ENCODE measurements at regions not wholly inside any gene's neighbourhood (a gene's known extent, or its start where the extent isn't known, plus 50 kb on each side); places are given as distances from the start of the nearest gene placed in this dataset.

GRCh38 chr13:61664801-61665705 lies 249.4 kb upstream of the PCDH20 start (continued):
- no peak for TF ChIP-seq ZNF513 (CRISPR knock-in tag; conservative IDR thresholded peaks at IDR 0.05)
- TF ChIP-seq GATAD1 (CRISPR knock-in tag; IDR thresholded peaks at IDR 0.05): peak; percentile 75
- TF ChIP-seq ZNF431 (CRISPR knock-in tag; IDR thresholded peaks at IDR 0.05; ENCODE audit: borderline replicate concordance, low read depth): peak; percentile 92
- peak; percentile 57; the same call in 1 of the 2 replicates for TF ChIP-seq NR2C2 (CRISPR knock-in tag; IDR thresholded peaks at IDR 0.05; ENCODE audit: borderline replicate concordance)
- peak; percentile 58 for TF ChIP-seq ZNF414 (CRISPR knock-in tag; IDR thresholded peaks at IDR 0.05)
- no peak for TF ChIP-seq SRSF9 (IDR thresholded peaks at IDR 0.05; ENCODE audit: borderline replicate concordance, insufficient read depth, low read depth, low read length, poor library complexity, severe bottlenecking)
- TF ChIP-seq POGZ (CRISPR knock-in tag; IDR thresholded peaks at IDR 0.05): peak; percentile 91
- TF ChIP-seq ZNF629 (CRISPR knock-in tag; conservative IDR thresholded peaks at IDR 0.05): peak; percentile 48
- TF ChIP-seq RNF219 (CRISPR knock-in tag; IDR thresholded peaks at IDR 0.05): 0 out of 2 replicates have a peak, but pooled peaks have one; percentile 43
- peak; percentile 36; the same call in 1 of the 2 replicates for TF ChIP-seq ELF1 (CRISPR knock-in tag; IDR thresholded peaks at IDR 0.05)
- no peak for TF ChIP-seq SUZ12 (IDR thresholded peaks at IDR 0.05; ENCODE audit: low read depth, low read length)
- peak; percentile 66; the same call in 1 of the 2 replicates for TF ChIP-seq KAT8 (CRISPR knock-in tag; IDR thresholded peaks at IDR 0.05)
- no peak for TF ChIP-seq U2AF1 (optimal IDR thresholded peaks at IDR 0.05; ENCODE audit: low read depth, low read length)
- peak; percentile 64; the same call in 1 of the 2 replicates for TF ChIP-seq NFKB2 (CRISPR knock-in tag; IDR thresholded peaks at IDR 0.05; ENCODE audit: borderline replicate concordance)
- peak in 1 of 2 experiments; percentile 83; a peak in 2 of 4 replicates for TF ChIP-seq EP300 (IDR thresholded peaks at IDR 0.05; ENCODE audit: low read depth in 2 of 2, low read length in 2 of 2)
- TF ChIP-seq EP300 (CRISPR knock-in tag; IDR thresholded peaks at IDR 0.05; ENCODE audit: borderline replicate concordance): peak; percentile 67
- TF ChIP-seq PATZ1 (CRISPR knock-in tag; IDR thresholded peaks at IDR 0.05): peak; percentile 35; the same call in 1 of the 2 replicates
